Kidney (tissue), 13 donors: ENCODE measurements at regions not wholly inside any gene's neighbourhood (a gene's known extent, or its start where the extent isn't known, plus 50 kb on each side); places are given as distances from the start of the nearest gene placed in this dataset.

Source experiments
- DNase-seq, 5 donors: peaks; one replicate each; pipeline ENCODE4 v3.0.0-alpha.2; 2013 to 2020
- FAIRE-seq: peaks from 2 replicates; lab custom pipeline; 2012; peaks lifted over from hg19 to GRCh38; lab: Jason Lieb, UNC
- H3K27ac ChIP-seq, 2 donors: one replicate each; pipeline ENCODE4 v1.7.0; 2013; ENCODE audit warnings: low read depth in 2 of 2, low read length in 2 of 2, inconsistent platforms in 1 of 2
- H3K27me3 ChIP-seq: one replicate; pipeline ENCODE4 v1.7.1; 2013; ENCODE audit warnings: low read length, inconsistent platforms; ENCODE audit not compliant: control insufficient read depth, insufficient read depth
- H3K36me3 ChIP-seq, 3 donors: one replicate each; pipeline versions ENCODE4 v1.7.0 to v1.7.1; 2013; ENCODE audit warnings: low read length in 3 of 3, control low read depth in 1 of 3, inconsistent platforms in 1 of 3; ENCODE audit not compliant: insufficient read depth in 3 of 3, control insufficient read depth in 2 of 3
- H3K4me1 ChIP-seq, 3 donors: one replicate each; pipeline versions ENCODE4 v1.7.0 to v1.7.1; 2013; ENCODE audit warnings: low read length in 3 of 3, inconsistent platforms in 1 of 3, low read depth in 1 of 3; ENCODE audit not compliant: control insufficient read depth in 2 of 3, insufficient read depth in 2 of 3
- H3K4me3 ChIP-seq, 3 donors: one replicate each; pipeline versions ENCODE4 v1.7.0 to v1.8.1; 2013; ENCODE audit warnings: low read length in 3 of 3, control low read depth in 1 of 3, inconsistent platforms in 1 of 3
- H3K9ac ChIP-seq, 3 donors: one replicate each; pipeline versions ENCODE4 v1.7.0 to v1.7.1; 2013; ENCODE audit warnings: low read length in 3 of 3, control low read depth in 1 of 3, inconsistent platforms in 1 of 3
- H3K9me3 ChIP-seq, 3 donors: one replicate each; pipeline versions ENCODE4 v1.7.0 to v1.7.1; 2013; ENCODE audit warnings: low read length in 3 of 3, control low read depth in 1 of 3, inconsistent platforms in 1 of 3; ENCODE audit not compliant: control insufficient read depth in 2 of 3, insufficient read depth in 1 of 3
- CTCF ChIP-seq: IDR thresholded peaks from 3 replicates; pipeline ENCODE4 v1.5.1; 2012; ENCODE audit warnings: mild to moderate bottlenecking, moderate library complexity, borderline replicate concordance; ENCODE audit not compliant: insufficient read depth; ENCODE audit errors: extremely low read depth
- intact Hi-C: fragments of 100-400 bp; cut with DNase I; formaldehyde crosslinking; loops from one replicate; pipeline ENCODE4 v1.11.1; 2022
- donor health status: control.
- donor health status: control.
- donor health status: control.
- donor health status: control.
- donor health status: control.
- donor health status: DM: yes; HTN: yes; CAD: no.
- donor health status: Normal renal cell carcinoma (clear cell type).

GRCh38 chr13:65901723-65902122 lies 1328.4 kb downstream of the PCDH9 start:
- no peak for FAIRE-seq
- Histone ChIP-seq H3K36me3 (no peaks in the 10 kb centered on the region), H3K9ac (no peak overlapping the region), H3K9me3 (no peaks in the 10 kb centered on the region), H3K27me3 (no peaks in the 10 kb centered on the region), H3K4me3 (no peak overlapping the region), H3K4me1 (no peaks in the 10 kb centered on the region), H3K27ac (no peak overlapping the region)
- intact Hi-C loops = no loop called here
- DNase-seq = no peak
- no peak for TF ChIP-seq CTCF

GRCh38 chr13:65894049-65894448 lies 1336.1 kb downstream of the PCDH9 start:
- no peaks in the 10 kb centered on the region for H3K36me3 ChIP-seq
- no peaks in the 10 kb centered on the region for H3K27me3 ChIP-seq
- no peak overlapping the region for H3K9ac ChIP-seq
- H3K9me3 ChIP-seq = no peaks in the 10 kb centered on the region
- DNase-seq (no peak), FAIRE-seq (no peak)
- no peak for TF ChIP-seq CTCF
- no peak overlapping the region for H3K27ac ChIP-seq
- no peaks in the 10 kb centered on the region for H3K4me1 ChIP-seq
- intact Hi-C loops = no loop called here
- no peak overlapping the region for H3K4me3 ChIP-seq

GRCh38 chr13:65892859-65893258 lies 1337.3 kb downstream of the PCDH9 start:
- TF ChIP-seq CTCF = no peak
- no peak for FAIRE-seq
- no peaks in the 10 kb centered on the region for H3K4me1 ChIP-seq

GRCh38 chr13:65889368-65889767 lies 1340.8 kb downstream of the PCDH9 start:
- H3K9me3 ChIP-seq = no peaks in the 10 kb centered on the region
- H3K4me1 ChIP-seq = no peaks in the 10 kb centered on the region
- TF ChIP-seq CTCF = no peak
- H3K27ac ChIP-seq = no peak overlapping the region
- H3K27me3 ChIP-seq = no peaks in the 10 kb centered on the region
- intact Hi-C loops = no loop called here
- no peak overlapping the region for H3K4me3 ChIP-seq
- H3K9ac ChIP-seq = no peak overlapping the region
- H3K36me3 ChIP-seq = no peaks in the 10 kb centered on the region
- FAIRE-seq (no peak), DNase-seq (no peak)

More at GRCh38 chr13:65892859-65893258, 1337.3 kb downstream of the PCDH9 start:
- Histone ChIP-seq H3K9me3 (no peaks in the 10 kb centered on the region), H3K9ac (no peak overlapping the region), H3K27me3 (no peaks in the 10 kb centered on the region), H3K36me3 (no peaks in the 10 kb centered on the region), H3K27ac (no peak overlapping the region), H3K4me3 (no peak overlapping the region)
- DNase-seq = peak in 1 of 5 donors; percentile 1
- intact Hi-C loops = no loop called here
